Natural killer cell (primary cell): ENCODE measurements at regions not wholly inside any gene's neighbourhood (a gene's known extent, or its start where the extent isn't known, plus 50 kb on each side); places are given as distances from the start of the nearest gene placed in this dataset.

Experiments
- ATAC-seq, 3 donors: fragments of 150-1000 bp in 2 of 3; fragments of 200-7000 bp in 1 of 3; cut with Tn5 transposase; 1 replicate in 1 of 3; 2 replicates in 2 of 3; pipeline ENCODE4 v1.10.0; 2021; ENCODE audit warnings: mild to moderate bottlenecking in 2 of 3, moderate library complexity in 2 of 3
- DNase-seq, 2 donors: peaks; one replicate each; pipeline versions ENCODE4 v3.0.0 to v3.0.0-alpha.2; 2013 to 2021; ENCODE audit warnings: mixed read lengths in 1 of 2
- H3K27ac ChIP-seq: one replicate; pipeline ENCODE4 v1.5.1; 2013; ENCODE audit warnings: mild to moderate bottlenecking, low read length
- H3K27me3 ChIP-seq: one replicate; pipeline ENCODE4 v1.6.1; 2013; ENCODE audit warnings: low read length; ENCODE audit not compliant: control insufficient read depth, insufficient read depth
- H3K36me3 ChIP-seq: one replicate; pipeline ENCODE4 v1.6.1; 2013; ENCODE audit warnings: low read length; ENCODE audit not compliant: control insufficient read depth, insufficient read depth
- H3K4me1 ChIP-seq: one replicate; pipeline ENCODE4 v1.6.1; 2013; ENCODE audit warnings: low read length; ENCODE audit not compliant: control insufficient read depth, insufficient read depth
- H3K4me3 ChIP-seq: one replicate; pipeline ENCODE4 v1.5.1; 2013; ENCODE audit warnings: low read length
- H3K9me3 ChIP-seq: one replicate; pipeline ENCODE4 v1.6.1; 2013; ENCODE audit warnings: low read length; ENCODE audit not compliant: control insufficient read depth, insufficient read depth
- H3K27ac Mint-ChIP-seq, 2 donors: one replicate each; pipeline ENCODE4 v1.8.0; 2022; ENCODE audit warnings: mild to moderate bottlenecking in 2 of 2, mixed read lengths in 2 of 2, moderate library complexity in 1 of 2
- H3K27me3 Mint-ChIP-seq, 2 donors: one replicate each; pipeline ENCODE4 v1.8.0; 2022; ENCODE audit warnings: low read depth in 2 of 2, mixed read lengths in 2 of 2
- H3K36me3 Mint-ChIP-seq: one replicate; pipeline ENCODE4 v1.8.0; 2022; ENCODE audit warnings: mixed read lengths
- H3K4me1 Mint-ChIP-seq, 2 donors: one replicate each; pipeline ENCODE4 v1.8.0; 2022; ENCODE audit warnings: mixed read lengths in 2 of 2
- H3K4me3 Mint-ChIP-seq: one replicate; pipeline ENCODE4 v1.8.0; 2022; ENCODE audit warnings: mild to moderate bottlenecking, moderate library complexity, mixed read lengths
- H3K9me3 Mint-ChIP-seq, 2 donors: one replicate each; pipeline ENCODE4 v1.8.0; 2022; ENCODE audit warnings: mixed read lengths in 2 of 2
- WGBS: methylation state at CpG from one replicate; pipeline ENCODE4 v1.1.7; 2013; ENCODE audit warnings: missing lambda C conversion rate; ENCODE audit not compliant: insufficient coverage; 5-methylcytosine and 5-hydroxymethylcytosine counted together
- intact Hi-C: fragments of 100-400 bp; cut with micrococcal nuclease; formaldehyde crosslinking; loops from one replicate; pipeline ENCODE4 v1.14.2; 2022
- TF ChIP-seq, protein P1 (sequence below): fragments of 200-600 bp; IDR thresholded peaks from one replicate; pipeline ENCODE4 v1.8.0; 2022; ENCODE audit warnings: antibody characterized with exemption

- peaks cover 44% of the 10 kb centered on the region for H3K4me1 ChIP-seq
- H3K27me3 ChIP-seq, result no peaks in the 10 kb centered on the region
- peaks cover 0 to 3% of the 10 kb centered on the region in 2 donors for H3K27me3 Mint-ChIP-seq
- no peaks in the 10 kb centered on the region for H3K36me3 ChIP-seq
- intact Hi-C loops, result no loop called here
- peaks cover 2 to 30% of the 10 kb centered on the region in 2 donors for H3K4me1 Mint-ChIP-seq
- WGBS, result 92% methylated on average over 4 of the region's 4 CpGs
- no peak overlapping the region for H3K4me3 ChIP-seq
- no peaks in the 10 kb centered on the region for H3K36me3 Mint-ChIP-seq
- ATAC-seq, result no peak
- TF ChIP-seq, protein P1, sequence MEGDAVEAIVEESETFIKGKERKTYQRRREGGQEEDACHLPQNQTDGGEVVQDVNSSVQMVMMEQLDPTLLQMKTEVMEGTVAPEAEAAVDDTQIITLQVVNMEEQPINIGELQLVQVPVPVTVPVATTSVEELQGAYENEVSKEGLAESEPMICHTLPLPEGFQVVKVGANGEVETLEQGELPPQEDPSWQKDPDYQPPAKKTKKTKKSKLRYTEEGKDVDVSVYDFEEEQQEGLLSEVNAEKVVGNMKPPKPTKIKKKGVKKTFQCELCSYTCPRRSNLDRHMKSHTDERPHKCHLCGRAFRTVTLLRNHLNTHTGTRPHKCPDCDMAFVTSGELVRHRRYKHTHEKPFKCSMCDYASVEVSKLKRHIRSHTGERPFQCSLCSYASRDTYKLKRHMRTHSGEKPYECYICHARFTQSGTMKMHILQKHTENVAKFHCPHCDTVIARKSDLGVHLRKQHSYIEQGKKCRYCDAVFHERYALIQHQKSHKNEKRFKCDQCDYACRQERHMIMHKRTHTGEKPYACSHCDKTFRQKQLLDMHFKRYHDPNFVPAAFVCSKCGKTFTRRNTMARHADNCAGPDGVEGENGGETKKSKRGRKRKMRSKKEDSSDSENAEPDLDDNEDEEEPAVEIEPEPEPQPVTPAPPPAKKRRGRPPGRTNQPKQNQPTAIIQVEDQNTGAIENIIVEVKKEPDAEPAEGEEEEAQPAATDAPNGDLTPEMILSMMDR, result no peak
- H3K27ac ChIP-seq, result no peak overlapping the region
- DNase-seq, result no peak
- H3K4me3 Mint-ChIP-seq, result no peak overlapping the region
- no peak overlapping the region for H3K27ac Mint-ChIP-seq
- no peaks in the 10 kb centered on the region for H3K9me3 ChIP-seq
- H3K9me3 Mint-ChIP-seq, result no peaks in the 10 kb centered on the region
These were observed 99.7 kb upstream of the ID2 start for GRCh38 chr2:8582191-8582590.

GRCh38 chr2:8582651-8583399 is 99.0 kb upstream of the ID2 start:
- Mint-ChIP-seq H3K4me3 (peak overlapping the region; percentile 50), H3K27me3 (peaks cover 0 to 6% of the 10 kb centered on the region in 2 donors), H3K4me1 (peaks cover 5 to 34% of the 10 kb centered on the region in 2 donors), H3K9me3 (no peaks in the 10 kb centered on the region), H3K36me3 (no peaks in the 10 kb centered on the region), H3K27ac (no peak overlapping the region)
- H3K27ac ChIP-seq, result no peak overlapping the region
- H3K36me3 ChIP-seq, result no peaks in the 10 kb centered on the region
- H3K4me3 ChIP-seq, result no peak overlapping the region
- intact Hi-C loops, result no loop called here
- DNase-seq (no peak), ATAC-seq (no peak)
- 87% methylated on average over 15 of the region's 16 CpGs for WGBS
- no peaks in the 10 kb centered on the region for H3K27me3 ChIP-seq
- no peaks in the 10 kb centered on the region for H3K9me3 ChIP-seq
- peaks cover 50% of the 10 kb centered on the region for H3K4me1 ChIP-seq
- TF ChIP-seq, protein P1, result no peak

DNA sequence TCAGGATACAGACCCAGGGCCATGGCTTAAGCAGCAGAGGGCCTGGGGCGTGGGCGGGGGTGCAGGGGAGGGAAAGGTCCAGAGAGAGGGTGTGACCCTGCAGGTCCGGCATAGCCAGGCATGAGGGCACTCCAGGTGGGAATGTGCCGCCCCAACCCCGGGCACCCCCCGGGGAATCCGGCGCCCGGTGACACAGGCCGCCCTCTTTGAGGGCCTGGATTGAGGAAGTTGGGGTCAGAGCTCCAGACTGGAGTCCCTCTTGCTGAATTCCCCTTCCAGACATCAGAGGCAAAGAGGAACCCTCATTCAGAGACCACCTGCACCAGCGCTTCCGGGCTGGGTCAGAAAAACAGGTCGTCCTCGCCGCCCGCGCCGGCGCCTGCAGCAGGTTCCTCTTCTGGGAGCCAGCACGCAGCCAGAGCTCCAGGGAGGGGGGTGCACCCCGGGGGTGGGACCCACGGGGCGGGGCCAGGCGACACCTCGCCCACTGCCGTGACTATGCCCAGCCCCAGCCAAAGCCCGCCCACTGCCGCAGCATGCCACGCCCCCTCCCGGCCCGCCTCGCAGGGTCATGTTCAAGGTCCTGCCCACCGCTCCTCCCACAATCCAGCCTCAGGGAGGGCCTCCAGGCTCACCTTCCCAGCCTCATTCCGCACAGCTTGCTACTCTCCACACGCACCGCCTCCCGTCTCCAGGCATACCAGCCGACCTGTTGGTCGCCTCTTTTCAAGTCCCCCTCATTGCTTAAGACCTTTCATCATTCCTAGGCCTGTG is 98.3 kb upstream of the ID2 start:
- TF ChIP-seq, protein P1, result no peak
- H3K27ac ChIP-seq, result no peak overlapping the region
- Mint-ChIP-seq H3K4me3 (peak overlapping the region; percentile 78), H3K27me3 (peaks cover 0 to 6% of the 10 kb centered on the region in 2 donors), H3K27ac (peak overlapping the region in 1 of 2 donors; percentile 35), H3K4me1 (peaks cover 13 to 42% of the 10 kb centered on the region in 2 donors), H3K9me3 (no peaks in the 10 kb centered on the region), H3K36me3 (no peaks in the 10 kb centered on the region)
- whole genome bisulfite sequencing, result 24% methylated on average over 39 of the region's 39 CpGs
- no peaks in the 10 kb centered on the region for H3K27me3 ChIP-seq
- H3K4me1 ChIP-seq, result peaks cover 58% of the 10 kb centered on the region
- intact Hi-C loops, result no loop called here
- H3K36me3 ChIP-seq, result no peaks in the 10 kb centered on the region
- peak; percentile 89 to 94 (median 90) for ATAC-seq
- peak; percentile 74 for DNase-seq
- H3K9me3 ChIP-seq, result no peaks in the 10 kb centered on the region
- no peak overlapping the region for H3K4me3 ChIP-seq
